Fibroblast of skin of left quadriceps (primary cell): ENCODE measurements at regions not wholly inside any gene's neighbourhood (a gene's known extent, or its start where the extent isn't known, plus 50 kb on each side); places are given as distances from the start of the nearest gene placed in this dataset.

ENCODE experiments used
- DNase-seq, 2 experiments: peaks; one replicate each; pipeline ENCODE4 v3.0.0-alpha.2; 2013; ENCODE audit warnings: low read depth in 2 of 2

GRCh38 chr2:126385441-126385840 is 270.5 kb upstream of the GYPC start:
- no peak for DNase-seq

- no peak for DNase-seq
Observed at GRCh38 chr2:126385983-126386382, 270.0 kb upstream of the GYPC start.

- DNase-seq: no peak
Observed at GRCh38 chr2:126389446-126389845, 266.5 kb upstream of the GYPC start.

- no peak for DNase-seq
Observed at GRCh38 chr2:126392889-126393288, 263.1 kb upstream of the GYPC start.

GRCh38 chr2:126399001-126399400 is 257.0 kb upstream of the GYPC start:
- no peak for DNase-seq

DNA sequence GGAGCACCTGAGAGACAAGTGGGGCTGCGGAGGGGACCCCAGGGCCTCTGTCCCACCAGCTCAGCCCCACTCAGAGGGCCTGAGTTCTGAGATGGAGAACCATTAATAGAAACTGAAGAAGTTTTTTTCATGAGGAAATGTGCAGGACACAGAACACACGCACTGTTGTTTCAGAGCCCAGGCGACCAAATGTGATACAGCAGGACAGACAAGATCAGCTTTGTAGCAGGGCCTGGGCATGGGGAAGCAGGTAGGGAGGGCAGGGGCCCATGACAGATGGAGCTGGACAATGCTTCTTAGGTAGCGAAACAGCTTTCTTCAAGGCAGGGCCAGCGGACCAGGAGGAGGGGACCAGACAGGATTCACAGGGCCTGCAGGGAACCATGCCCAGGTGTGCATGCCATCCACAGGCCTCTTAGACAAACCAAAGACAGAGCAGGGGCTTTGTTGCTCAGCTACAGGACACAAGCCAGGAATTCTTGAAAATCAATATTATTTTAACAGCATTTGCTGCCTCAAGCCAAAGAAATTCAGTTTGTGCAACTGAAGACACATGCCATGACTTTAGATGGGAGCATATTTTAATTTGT is 252.8 kb upstream of the GYPC start:
- DNase-seq: no peak

GRCh38 chr2:126406267-126406666 is 249.7 kb upstream of the GYPC start:
- no peak for DNase-seq

- DNase-seq: no peak
Observed at GRCh38 chr2:126408671-126409070, 247.3 kb upstream of the GYPC start.

- no peak for DNase-seq
Observed at GRCh38 chr2:126409850-126410249, 246.1 kb upstream of the GYPC start.

DNA sequence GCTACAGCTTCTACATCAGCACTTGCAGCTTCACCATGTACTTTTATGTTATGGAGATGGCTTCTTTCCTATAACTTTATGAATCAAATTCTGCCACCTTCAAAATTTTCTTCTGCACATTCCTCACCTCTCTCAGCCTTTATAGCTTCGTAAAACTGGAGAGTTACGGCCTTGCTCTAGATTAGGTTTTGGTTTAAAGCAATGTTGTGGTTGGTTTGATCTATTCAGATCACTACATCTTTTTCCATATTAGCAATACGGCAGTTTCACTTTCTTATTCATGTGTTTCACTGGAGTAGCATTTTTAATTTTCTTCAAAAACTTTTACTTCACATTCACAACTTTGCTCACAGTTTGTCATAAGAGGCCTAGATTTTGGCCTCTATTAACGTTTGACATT is 242.9 kb upstream of the GYPC start:
- DNase-seq: no peak

DNA sequence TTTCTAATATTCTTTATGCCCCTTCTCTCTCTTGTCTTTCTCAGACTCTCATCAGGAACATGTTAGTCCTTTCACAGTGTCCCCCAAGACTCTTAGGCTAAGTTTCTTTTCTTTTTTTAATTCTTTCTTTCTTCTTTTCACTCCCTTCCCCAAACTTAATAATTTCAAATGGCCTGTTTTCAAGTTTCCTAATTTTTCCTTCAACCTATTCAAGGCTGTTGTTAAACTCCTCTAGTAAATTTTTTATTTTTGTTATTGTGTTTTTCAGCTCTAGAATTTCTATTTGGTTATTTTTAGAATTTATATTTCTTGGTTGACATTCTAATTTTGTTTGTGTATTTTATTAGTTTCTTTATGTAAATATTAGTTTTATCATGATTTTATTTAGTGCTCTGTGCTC is 236.6 kb upstream of the GYPC start:
- no peak for DNase-seq

DNA sequence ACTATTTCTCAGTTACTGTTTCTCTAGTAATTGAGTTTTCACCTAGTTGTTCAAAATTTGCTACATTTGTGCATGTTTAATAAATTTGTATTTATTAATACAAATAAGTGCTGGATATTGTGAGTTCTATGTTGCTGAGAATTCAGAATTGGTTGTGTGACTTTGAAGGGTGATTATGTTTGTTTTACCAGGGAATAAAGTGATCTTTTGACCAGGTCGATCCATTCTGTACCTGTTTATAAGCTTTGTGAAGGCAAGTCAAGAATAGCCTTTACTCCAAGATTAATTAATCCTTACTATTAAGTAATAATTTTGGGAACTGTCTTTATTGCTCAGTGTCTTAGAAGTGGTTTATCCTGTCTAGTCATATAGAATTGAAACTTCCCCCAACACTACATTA is 230.0 kb upstream of the GYPC start:
- no peak for DNase-seq

GRCh38 chr2:126429103-126429502 is 226.9 kb upstream of the GYPC start:
- DNase-seq: no peak

GRCh38 chr2:126431136-126431535 is 224.8 kb upstream of the GYPC start:
- no peak for DNase-seq

GRCh38 chr2:126436411-126436810 is 219.5 kb upstream of the GYPC start:
- DNase-seq: no peak

DNA sequence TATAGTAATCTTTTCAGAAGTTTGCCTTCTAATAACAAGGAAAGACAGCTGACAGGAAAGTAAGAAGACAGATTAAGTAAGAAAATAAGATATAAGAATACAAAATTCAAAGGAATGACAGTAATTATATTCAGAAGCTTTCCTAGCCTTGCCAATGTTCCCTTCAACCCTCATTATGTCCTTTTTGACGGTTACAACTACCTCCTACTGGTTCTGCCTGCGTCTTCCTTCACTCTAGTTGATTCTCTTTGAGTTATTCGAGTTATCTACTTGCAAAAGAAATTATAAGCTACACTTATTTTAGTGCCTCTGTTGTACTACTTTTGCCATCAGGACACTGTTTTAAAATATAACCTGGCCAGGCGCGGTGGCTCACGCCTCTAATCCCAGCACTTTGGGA is 218.9 kb upstream of the GYPC start:
- DNase-seq: no peak

- no peak for DNase-seq
Observed at GRCh38 chr2:126444512-126444911, 211.4 kb upstream of the GYPC start.

- DNase-seq: no peak
Observed at GRCh38 chr2:126446106-126446695, 209.8 kb upstream of the GYPC start.

DNA sequence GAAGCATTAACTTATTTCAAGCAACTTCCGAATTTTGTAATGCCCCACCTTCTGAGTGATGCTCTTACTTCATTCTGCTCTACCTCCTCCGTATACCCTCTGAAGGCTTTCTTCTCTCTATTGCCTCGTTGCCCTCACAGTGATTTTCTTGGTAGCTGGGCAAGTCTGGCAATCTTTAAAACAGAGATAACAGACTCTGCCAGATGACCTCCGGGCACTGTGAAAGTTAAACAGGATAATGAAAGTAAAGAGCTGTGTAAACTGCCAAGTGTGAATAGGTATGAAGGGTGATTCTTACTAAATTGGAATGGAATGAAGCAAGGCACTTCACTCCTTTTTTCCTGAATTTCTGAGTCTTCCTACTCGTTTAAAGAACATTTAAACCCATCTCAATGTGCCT is 207.3 kb upstream of the GYPC start:
- DNase-seq: no peak

DNA sequence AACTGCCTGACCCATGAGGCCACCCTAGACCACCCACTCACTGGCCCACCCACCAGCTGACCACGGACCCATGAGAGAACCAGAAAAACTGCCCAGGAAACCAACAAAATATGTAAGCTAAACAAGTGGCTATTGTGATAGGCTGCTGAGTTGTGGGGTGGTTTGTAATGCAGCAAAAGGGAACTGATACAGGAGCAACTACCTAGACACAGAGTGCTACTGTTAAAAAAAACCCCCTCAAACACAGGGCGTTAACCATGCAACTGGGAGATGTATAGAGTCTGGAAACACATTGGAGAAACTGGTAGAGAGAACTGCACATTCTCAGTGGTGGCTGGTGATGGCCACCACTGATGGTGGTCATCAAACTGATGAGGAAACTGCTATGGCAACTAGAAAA is 206.3 kb upstream of the GYPC start:
- DNase-seq: no peak

DNA sequence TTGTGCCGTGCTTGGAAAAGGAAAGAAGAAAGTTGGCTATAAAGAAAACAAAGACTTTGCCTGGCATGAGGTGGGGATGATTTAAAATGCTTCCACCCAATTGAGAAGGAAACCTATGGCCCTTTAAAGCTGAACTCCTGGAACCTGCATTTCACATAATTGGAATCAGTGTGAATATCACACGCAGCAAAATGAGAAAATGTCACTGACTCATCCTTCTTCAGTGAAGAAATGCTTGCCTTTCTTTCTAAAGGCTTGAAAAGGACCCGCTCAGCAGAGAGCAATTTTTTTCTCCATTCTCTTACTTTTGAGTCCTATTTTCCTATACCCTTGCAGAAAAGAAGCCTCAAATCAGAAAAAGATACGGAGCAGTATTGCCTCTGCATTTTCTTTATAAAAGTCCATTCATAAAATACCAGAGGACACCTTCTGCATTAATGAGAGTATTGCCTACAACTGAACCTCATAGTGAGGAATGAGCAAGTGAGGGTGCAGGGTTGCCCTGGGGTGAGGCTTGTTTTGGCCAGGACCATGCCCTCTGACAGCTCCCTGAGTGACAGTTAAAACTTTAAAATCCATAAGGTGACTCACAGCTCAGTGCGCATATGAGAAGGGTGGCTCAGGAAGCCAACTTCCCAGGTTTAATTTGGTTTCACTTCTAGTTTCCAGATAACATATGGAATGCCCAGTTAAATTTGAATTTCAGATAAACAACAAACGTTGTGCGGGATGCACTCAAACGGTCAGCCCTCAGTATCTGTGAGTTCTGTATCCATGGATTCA is 191.9 kb upstream of the GYPC start:
- no peak for DNase-seq

DNA sequence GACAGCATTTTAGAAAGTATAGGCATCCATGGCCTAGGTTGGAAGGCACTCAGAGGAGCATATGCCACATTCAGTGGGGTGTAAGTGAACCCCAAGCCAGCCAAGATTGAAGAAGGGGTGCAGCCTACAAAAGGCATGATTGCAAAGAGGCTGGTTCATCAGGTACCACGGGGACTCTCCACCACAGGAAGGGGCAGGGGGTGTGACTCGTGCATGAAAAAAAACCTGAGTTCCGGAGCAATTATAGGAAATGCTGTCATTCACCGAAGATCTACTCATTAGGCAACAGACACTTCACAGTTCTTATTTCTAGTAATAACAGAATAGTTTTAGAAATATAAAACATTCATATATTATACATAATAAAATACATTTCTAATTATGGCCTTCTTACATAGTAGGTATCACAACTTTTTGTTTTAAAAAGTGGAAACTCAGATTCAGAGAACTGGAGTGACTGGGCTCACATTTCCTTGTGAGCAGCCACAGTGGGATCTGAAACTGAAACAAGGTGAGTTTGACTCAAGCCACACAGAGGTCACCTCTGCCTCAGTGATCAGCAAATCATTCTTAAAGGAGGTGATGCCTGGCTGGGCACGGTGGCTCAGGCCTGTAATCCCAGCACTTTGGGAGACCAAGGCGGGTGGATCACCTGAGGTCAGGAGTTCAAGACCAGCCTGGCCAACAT is 188.4 kb upstream of the GYPC start:
- DNase-seq: no peak

GRCh38 chr2:126475031-126475430 is 180.9 kb upstream of the GYPC start:
- DNase-seq: no peak
